ENCODE measurements at regions not wholly inside any gene's neighbourhood (a gene's known extent, or its start where the extent isn't known, plus 50 kb on each side); places are given as distances from the start of the nearest gene placed in this dataset.

DNA sequence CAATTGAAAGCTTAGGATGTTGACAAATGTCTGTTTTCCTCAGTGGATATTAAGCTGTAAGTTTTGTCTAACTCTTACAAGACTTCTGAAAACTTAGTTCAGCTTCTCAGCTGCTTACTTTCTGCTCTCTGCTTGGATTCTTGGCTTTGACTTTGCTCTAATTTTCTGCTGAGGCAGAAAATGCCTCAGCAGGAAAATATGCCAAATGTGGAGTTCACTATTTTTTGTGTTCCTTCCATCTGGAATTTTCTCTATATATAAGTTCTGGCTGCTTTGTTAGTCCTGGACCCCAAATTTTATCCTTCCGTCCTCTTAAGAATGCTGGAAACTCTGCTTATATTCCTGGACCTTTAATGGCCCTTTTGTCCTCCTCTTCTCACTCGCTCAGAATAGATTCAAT is 352.6 kb upstream of the NWD2 start:
- H3K27ac ChIP-seq (ENCODE audit: insufficient read depth, low read depth, low read length): no peak overlapping the region
- no peaks in the 10 kb centered on the region for H3K36me3 ChIP-seq (ENCODE audit: control insufficient read depth in 2 of 2, extremely low read depth in 1 of 2, insufficient read depth in 2 of 2, low read length in 2 of 2)
- DNase-seq (ENCODE audit: low read depth, low spot score) (no peak), FAIRE-seq (no peak)
- POLR2A ChIA-PET: no interaction called here
- H3K4me2 ChIP-seq (ENCODE audit: insufficient read depth, low read length): no peak overlapping the region
- no TSS peak for BruUV-seq (replicated peaks)
- no peaks in the 10 kb centered on the region for H3K79me2 ChIP-seq (ENCODE audit: control insufficient read depth, insufficient read depth, low read length)
- H2AFZ ChIP-seq (ENCODE audit: low read depth, low read length): no peak overlapping the region
- CTCF ChIA-PET: no interaction called here
- TF ChIP-seq, protein P1, sequence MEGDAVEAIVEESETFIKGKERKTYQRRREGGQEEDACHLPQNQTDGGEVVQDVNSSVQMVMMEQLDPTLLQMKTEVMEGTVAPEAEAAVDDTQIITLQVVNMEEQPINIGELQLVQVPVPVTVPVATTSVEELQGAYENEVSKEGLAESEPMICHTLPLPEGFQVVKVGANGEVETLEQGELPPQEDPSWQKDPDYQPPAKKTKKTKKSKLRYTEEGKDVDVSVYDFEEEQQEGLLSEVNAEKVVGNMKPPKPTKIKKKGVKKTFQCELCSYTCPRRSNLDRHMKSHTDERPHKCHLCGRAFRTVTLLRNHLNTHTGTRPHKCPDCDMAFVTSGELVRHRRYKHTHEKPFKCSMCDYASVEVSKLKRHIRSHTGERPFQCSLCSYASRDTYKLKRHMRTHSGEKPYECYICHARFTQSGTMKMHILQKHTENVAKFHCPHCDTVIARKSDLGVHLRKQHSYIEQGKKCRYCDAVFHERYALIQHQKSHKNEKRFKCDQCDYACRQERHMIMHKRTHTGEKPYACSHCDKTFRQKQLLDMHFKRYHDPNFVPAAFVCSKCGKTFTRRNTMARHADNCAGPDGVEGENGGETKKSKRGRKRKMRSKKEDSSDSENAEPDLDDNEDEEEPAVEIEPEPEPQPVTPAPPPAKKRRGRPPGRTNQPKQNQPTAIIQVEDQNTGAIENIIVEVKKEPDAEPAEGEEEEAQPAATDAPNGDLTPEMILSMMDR (IDR thresholded peaks at IDR 0.05; ENCODE audit: extremely low read depth in 1 of 2, insufficient read depth in 1 of 2, low read depth in 1 of 2, low read length in 2 of 2): no peak
- no peak for TF ChIP-seq JUN (IDR thresholded peaks at IDR 0.05; ENCODE audit: borderline replicate concordance, insufficient read depth, insufficient read length, low read depth)
- TF ChIP-seq EZH2 (IDR thresholded peaks at IDR 0.05; ENCODE audit: borderline replicate concordance, low read depth, low read length, severe bottlenecking): no peak
- TF ChIP-seq FOS (IDR thresholded peaks at IDR 0.05; ENCODE audit: borderline replicate concordance, insufficient read depth, low read length): no peak
- TF ChIP-seq POLR2A (IDR thresholded peaks at IDR 0.05; ENCODE audit: low read depth, low read length): no peak
- no peak for TF ChIP-seq GATA2 (IDR thresholded peaks at IDR 0.05; ENCODE audit: insufficient read depth, insufficient read length, low read depth, low read length)
- TF ChIP-seq POLR2AphosphoS5 (IDR thresholded peaks at IDR 0.05; ENCODE audit: insufficient read depth, low read depth, low read length): no peak
- TF ChIP-seq, protein P2, sequence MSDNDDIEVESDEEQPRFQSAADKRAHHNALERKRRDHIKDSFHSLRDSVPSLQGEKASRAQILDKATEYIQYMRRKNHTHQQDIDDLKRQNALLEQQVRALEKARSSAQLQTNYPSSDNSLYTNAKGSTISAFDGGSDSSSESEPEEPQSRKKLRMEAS (IDR thresholded peaks at IDR 0.05; ENCODE audit: insufficient read depth, insufficient read length): no peak
- TF ChIP-seq MYC (IDR thresholded peaks at IDR 0.05; ENCODE audit: low read depth, low read length): no peak
- H3K9me1 ChIP-seq (replicated peaks; ENCODE audit: control insufficient read depth, extremely low read depth, insufficient read depth, low read length): no peaks in the 10 kb centered on the region
- intact Hi-C loops (cut with micrococcal nuclease): no loop called here
- no peak overlapping the region for H3K9ac ChIP-seq (replicated peaks; ENCODE audit: extremely low read depth, insufficient read depth, low read length)
- dilution Hi-C loops (cut with MboI; ENCODE audit: extremely low pct_ligation_motif_present, low sequenced_read_pairs): no loop called here
- no peak overlapping the region for H3K4me3 ChIP-seq (replicated peaks in 1 of 3; ENCODE audit: insufficient read depth in 1 of 3, low read depth in 1 of 3, low read length in 3 of 3)
- peaks cover 2% of the 10 kb centered on the region for H3K9me3 ChIP-seq (replicated peaks; ENCODE audit: control insufficient read depth, insufficient read depth, low read length)
- H3K4me1 ChIP-seq (ENCODE audit: control insufficient read depth, extremely low read depth, insufficient read depth, low read length): no peaks in the 10 kb centered on the region
- H4K20me1 ChIP-seq (replicated peaks; ENCODE audit: control insufficient read depth, extremely low read depth, insufficient read depth, low read length): no peaks in the 10 kb centered on the region
- no peaks in the 10 kb centered on the region for H3K27me3 ChIP-seq (ENCODE audit: control insufficient read depth in 2 of 2, insufficient read depth in 2 of 2, low read length in 2 of 2)
